ELR (cell line): ENCODE measurements at regions not wholly inside any gene's neighbourhood (a gene's known extent, or its start where the extent isn't known, plus 50 kb on each side); places are given as distances from the start of the nearest gene placed in this dataset.
"Not testable (repeated sequence)": the region's sequence is repeated elsewhere in the genome, so short reads cannot be mapped to it uniquely, and the experiment has no call there.

Experiments
- DNase-seq: peaks from one replicate; pipeline ENCODE4 v3.0.0-alpha.2; 2015; ENCODE audit warnings: low read depth

- no peak for DNase-seq
Measured at GRCh38 chr1:182331387-182331786, 60.2 kb downstream of the GLUL start.

GRCh38 chr1:182330303-182330702, 61.3 kb downstream of the GLUL start:
- no peak for DNase-seq

- DNase-seq = no peak
Measured at GRCh38 chr1:182329471-182329870, 62.1 kb downstream of the GLUL start.

- no peak for DNase-seq
Measured at GRCh38 chr1:182328591-182328990, 63.0 kb downstream of the GLUL start.

DNA sequence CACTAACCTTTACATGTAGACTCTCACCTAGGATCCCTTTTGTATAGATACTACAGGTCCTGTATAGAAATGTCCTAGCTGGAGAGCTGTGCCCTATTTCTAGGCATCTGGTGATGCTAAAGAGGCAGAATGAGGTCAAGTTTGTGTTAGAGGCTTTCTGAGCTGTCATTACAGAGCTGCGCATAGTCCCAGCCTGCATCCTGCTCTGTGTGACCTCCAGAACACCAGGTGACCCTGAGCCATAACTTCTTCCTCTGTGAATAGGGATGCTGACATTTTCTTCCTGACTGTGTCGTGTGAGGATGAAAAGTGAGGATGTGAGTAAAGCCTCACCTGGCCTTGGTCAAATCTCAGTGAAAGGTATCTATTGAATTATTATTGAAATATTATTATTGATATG, 66.3 kb downstream of the GLUL start:
- DNase-seq = no peak

- not testable (repeated sequence) for DNase-seq
Measured at GRCh38 chr1:182321532-182321931, 70.1 kb downstream of the GLUL start.

GRCh38 chr1:182317611-182318161, 73.9 kb downstream of the GLUL start:
- no peak for DNase-seq

GRCh38 chr1:182316454-182316853, 75.1 kb downstream of the GLUL start:
- DNase-seq = not testable (repeated sequence)

GRCh38 chr1:182315167-182315556, 76.4 kb downstream of the GLUL start:
- DNase-seq = no peak

DNA sequence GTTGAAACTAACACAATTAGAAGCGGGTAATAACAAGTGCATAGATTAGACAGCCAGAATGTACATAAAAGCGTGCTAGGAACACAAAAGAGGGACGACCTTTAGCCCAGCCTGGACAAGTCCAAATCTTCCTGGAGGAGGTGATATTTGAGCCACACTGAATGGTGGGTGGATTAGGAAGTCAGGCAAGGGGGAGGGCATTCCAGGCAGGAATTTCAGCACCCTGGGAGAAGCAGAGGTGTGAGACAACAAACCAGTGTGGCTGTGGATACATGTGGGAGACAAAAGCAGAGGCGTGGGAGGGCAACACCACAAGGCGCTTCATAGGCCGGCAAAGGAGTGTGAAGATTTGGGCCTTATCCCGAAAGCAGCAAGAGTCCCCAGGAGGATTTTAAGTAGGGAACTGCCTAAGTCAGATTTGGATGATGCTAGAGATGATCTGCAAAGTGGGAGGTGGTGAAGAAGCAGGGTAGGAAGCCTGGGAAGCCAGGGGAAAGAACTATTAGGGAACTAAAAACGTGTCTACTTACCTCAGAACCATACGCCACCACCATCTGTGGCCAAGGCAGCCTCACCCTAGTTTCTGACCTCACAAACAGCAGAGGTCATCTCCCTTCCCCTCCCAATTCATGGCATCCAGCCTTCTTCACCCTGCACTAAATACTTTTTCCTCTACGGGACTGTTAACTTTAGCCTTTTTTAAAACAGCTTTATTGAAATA, 81.8 kb downstream of the GLUL start:
- no peak for DNase-seq

- DNase-seq = no peak
Measured at GRCh38 chr1:182308826-182309225, 82.8 kb downstream of the GLUL start.

DNA sequence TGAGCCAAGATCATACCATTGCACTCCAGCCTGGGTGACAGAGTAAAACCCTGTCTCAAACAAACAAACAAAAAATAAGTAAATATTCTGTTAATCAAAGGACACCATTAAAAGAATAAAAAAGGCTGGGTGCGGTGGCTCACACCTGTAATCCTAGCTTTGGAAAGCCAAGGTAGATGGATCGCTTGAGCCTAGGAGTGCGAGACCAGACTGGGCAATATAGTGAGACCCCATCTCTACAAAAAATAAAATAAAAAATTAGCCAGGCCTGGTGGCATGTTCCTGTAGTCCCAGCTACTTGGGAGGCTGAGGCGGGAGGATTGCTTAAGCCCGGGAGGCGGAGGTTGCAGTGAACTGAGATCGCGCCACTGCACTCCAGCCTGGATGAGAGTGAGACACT, 84.1 kb downstream of the GLUL start:
- not testable (repeated sequence) for DNase-seq

- DNase-seq = no peak
Measured at GRCh38 chr1:182305861-182306260, 85.7 kb downstream of the GLUL start.

DNA sequence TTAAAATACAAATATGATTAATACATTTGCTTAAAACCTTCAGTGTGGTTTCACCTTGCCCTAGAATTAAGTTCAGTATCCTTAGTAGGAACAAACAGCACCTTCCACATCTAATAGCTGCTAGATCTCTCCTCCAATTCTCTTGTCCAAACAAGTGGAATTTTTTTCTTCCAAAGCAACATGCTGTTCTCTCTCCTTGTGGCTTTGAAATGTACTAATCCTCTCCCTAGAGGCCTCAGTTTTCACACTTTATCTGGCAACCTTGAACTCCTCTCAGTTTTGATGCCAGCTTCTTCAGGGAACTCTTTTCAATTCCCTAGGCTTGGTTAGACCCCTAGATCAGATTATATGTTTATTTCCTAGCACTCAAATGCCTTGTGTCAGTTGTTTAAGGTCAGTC, 87.0 kb downstream of the GLUL start:
- no peak for DNase-seq

- no peak for DNase-seq
Measured at GRCh38 chr1:182304218-182304617, 87.4 kb downstream of the GLUL start.

GRCh38 chr1:182303778-182304177, 87.8 kb downstream of the GLUL start:
- no peak for DNase-seq

DNA sequence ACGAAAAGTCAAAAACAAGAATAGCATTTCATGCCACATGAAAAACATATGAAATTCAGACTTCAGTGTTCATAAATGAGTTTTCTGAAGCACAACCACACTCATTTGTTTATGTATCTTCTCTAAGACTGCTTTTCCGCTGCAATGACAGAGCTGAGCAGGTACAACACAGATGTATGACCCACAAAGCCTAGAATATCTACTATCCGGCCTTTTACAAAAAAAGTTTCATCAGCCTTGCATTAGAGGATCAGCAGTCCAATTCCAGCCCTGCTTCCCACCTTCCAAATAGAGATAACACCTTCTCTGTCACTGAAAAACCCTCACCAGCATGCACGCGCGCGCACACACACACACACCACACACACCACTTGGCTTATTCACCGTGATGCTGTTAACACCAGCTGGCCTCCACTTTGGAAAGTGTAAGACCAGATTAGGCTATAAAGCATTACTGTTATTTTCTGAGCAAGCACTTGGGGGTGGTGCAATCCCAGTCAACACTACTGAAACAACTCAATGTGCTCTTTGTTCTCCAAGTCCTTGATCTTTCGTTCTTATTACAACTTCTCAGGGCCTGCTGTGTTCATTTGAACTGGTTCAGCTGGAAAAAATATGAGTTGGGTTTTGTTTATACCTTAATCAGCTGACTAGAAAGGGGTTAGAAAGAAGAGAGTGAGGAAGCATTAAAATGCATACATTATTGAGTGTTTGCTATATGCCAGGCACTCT, 90.0 kb downstream of the GLUL start:
- DNase-seq = no peak

DNA sequence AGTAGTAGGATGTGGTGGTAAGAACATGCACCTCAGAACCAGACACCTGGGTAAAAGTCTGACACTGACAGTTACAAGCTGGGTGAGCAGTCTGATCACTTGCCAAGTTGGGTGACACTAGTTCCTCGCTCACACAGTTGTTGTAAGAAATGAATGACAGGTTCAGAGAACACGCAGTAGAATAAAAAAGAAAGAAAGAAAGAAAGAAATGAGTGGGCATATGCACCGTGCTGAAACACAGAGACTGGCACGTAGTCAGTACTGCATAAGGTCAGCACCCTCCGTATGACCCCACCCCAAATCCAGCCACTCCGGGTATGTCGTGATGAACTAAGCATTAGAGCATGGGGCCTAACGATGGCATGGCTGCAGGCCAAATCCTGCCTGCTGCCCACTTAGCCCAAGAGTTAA, 90.6 kb downstream of the GLUL start:
- DNase-seq = no peak

DNA sequence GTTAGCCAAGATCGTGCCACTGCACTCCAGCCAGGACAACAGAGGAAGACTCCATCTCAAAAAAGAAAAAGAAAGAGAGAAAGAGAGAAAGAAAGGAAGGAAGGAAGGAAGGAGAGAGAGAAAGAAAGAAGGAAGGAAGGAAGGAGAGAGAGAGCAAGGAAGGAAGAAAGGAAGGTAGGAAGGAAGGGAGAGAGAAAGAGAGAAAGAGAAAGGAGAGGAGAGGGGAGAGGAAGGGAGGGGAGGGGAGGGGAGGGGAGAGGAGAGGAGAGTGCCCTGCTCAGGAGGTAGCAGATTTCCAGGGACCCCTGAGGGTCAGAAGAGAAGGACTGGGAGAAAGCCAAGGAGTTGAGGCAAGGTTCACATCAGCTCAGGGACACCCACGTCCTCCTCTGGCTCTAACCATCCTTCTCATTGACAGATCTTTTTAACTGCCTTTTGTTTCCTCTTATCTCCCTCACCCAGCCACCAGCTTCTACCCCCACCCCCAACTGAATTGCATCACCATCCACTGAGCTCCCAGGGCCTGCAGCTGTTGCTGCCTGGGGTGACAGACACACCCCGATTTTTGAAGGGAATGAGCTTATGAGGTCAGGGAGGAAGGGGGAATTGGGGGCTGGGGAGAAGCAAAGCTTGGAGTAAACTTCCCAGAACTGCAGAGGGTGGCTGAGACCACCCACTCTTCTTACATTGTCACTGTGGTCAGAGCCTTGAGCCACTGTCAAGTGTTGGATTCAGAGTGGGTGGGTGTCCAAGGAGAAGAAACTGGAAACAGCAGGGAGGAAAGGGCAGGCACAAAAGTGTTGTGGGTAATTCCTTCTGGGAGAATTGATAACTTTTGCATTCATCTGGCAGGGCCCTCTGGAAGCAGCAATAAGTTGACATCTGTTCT, 91.6 kb downstream of the GLUL start:
- DNase-seq = no peak

DNA sequence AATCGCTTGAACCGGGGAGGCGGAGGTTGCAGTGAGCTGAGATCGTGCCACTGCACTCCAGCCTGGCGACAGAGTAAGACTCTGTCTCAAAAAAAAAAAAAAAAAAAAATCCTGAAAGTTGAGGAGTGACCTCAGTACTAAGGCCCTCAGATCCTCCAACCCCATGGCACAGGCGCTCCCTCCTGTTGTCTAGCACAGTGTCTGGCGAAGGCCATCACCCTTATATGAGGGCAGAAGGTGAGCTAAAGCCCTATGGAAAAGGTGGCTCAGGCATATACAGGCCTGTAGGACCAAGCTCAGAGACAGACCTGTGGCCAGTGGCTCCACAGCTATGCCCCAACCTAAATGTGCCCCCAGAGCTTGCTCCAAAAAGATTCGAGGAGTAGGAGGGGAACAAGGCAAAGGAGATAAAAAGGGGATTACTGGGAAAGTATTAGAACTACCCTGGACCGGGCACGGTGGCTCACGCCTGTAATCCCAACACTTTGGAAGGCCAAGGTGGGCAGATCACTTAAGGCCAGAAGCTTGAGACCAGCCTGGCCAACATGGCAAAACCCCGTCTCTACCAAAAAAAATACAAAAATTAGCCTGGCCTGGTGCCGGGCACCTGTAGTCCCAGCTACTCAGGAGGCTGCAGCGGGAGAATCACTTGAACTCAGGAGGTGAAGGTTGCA, 92.4 kb downstream of the GLUL start:
- not testable (repeated sequence) for DNase-seq

GRCh38 chr1:182297335-182297734, 94.3 kb downstream of the GLUL start:
- DNase-seq = no peak

GRCh38 chr1:182295697-182296096, 95.9 kb downstream of the GLUL start:
- DNase-seq = no peak
